ENCODE measurements at regions not wholly inside any gene's neighbourhood (a gene's known extent, or its start where the extent isn't known, plus 50 kb on each side); places are given as distances from the start of the nearest gene placed in this dataset.

GRCh38 chr14:29126361-29126760 is 359.8 kb downstream of the FOXG1 start:
- Histone ChIP-seq H3K27me3 (no peaks in the 10 kb centered on the region), H3K4me3 (no peak overlapping the region), H3K36me3 (no peaks in the 10 kb centered on the region), H3K4me1 (no peaks in the 10 kb centered on the region), H3K27ac (no peak overlapping the region), H3K9me3 (no peaks in the 10 kb centered on the region)
- DNase-seq (no peak), ATAC-seq (no peak)
- no peak for TF ChIP-seq CTCF (IDR thresholded peaks at IDR 0.05)
- no peak for TF ChIP-seq POLR2A (IDR thresholded peaks at IDR 0.05)
- intact Hi-C loops (cut with DNase I) = no loop called here
- WGBS (ENCODE audit: insufficient coverage, low coverage, low lambda C conversion rate, missing lambda C conversion rate) = 52% methylated on average over 4 of the region's 4 CpGs

GRCh38 chr14:29126865-29127264 is 360.3 kb downstream of the FOXG1 start:
- DNase-seq (no peak), ATAC-seq (no peak)
- Histone ChIP-seq H3K4me1 (no peaks in the 10 kb centered on the region), H3K4me3 (no peak overlapping the region), H3K36me3 (no peaks in the 10 kb centered on the region), H3K9me3 (no peaks in the 10 kb centered on the region), H3K27me3 (no peaks in the 10 kb centered on the region), H3K27ac (no peak overlapping the region)
- TF ChIP-seq POLR2A (IDR thresholded peaks at IDR 0.05) (no peak), CTCF (IDR thresholded peaks at IDR 0.05) (no peak)
- intact Hi-C loops (cut with DNase I) = no loop called here
- WGBS (ENCODE audit: insufficient coverage, low coverage, low lambda C conversion rate, missing lambda C conversion rate) = 58% methylated on average over 2 of the region's 2 CpGs

GRCh38 chr14:29140016-29140415 is 373.4 kb downstream of the FOXG1 start:
- WGBS (ENCODE audit: insufficient coverage, low coverage, low lambda C conversion rate, missing lambda C conversion rate) = 34% methylated on average over 3 of the region's 3 CpGs
- H3K27ac ChIP-seq = no peak overlapping the region

GRCh38 chr14:29144621-29145020 is 378.0 kb downstream of the FOXG1 start:
- Histone ChIP-seq H3K36me3 (no peaks in the 10 kb centered on the region), H3K4me3 (no peak overlapping the region), H3K9me3 (no peaks in the 10 kb centered on the region), H3K27ac (no peak overlapping the region), H3K4me1 (no peaks in the 10 kb centered on the region), H3K27me3 (no peaks in the 10 kb centered on the region)
- WGBS (ENCODE audit: insufficient coverage, low coverage, low lambda C conversion rate, missing lambda C conversion rate) = 46% methylated on average over 2 of the region's 2 CpGs
- intact Hi-C loops (cut with DNase I) = no loop called here
- TF ChIP-seq CTCF (IDR thresholded peaks at IDR 0.05) (no peak), POLR2A (IDR thresholded peaks at IDR 0.05) (no peak)
- DNase-seq (no peak), ATAC-seq (no peak)

More at GRCh38 chr14:29140016-29140415, 373.4 kb downstream of the FOXG1 start:
- Histone ChIP-seq H3K4me3 (no peak overlapping the region), H3K27me3 (no peaks in the 10 kb centered on the region), H3K4me1 (no peaks in the 10 kb centered on the region), H3K36me3 (no peaks in the 10 kb centered on the region), H3K9me3 (no peaks in the 10 kb centered on the region)
- ATAC-seq = no peak
- TF ChIP-seq POLR2A (IDR thresholded peaks at IDR 0.05) = no peak
- TF ChIP-seq CTCF (IDR thresholded peaks at IDR 0.05) = no peak
- DNase-seq = no peak
- intact Hi-C loops (cut with DNase I) = no loop called here

- no peaks in the 10 kb centered on the region for H3K36me3 ChIP-seq
- WGBS (ENCODE audit: insufficient coverage, low coverage, low lambda C conversion rate, missing lambda C conversion rate) = 52% methylated on average over 2 of the region's 2 CpGs
- H3K4me3 ChIP-seq = no peak overlapping the region
- H3K27me3 ChIP-seq = no peaks in the 10 kb centered on the region
- H3K4me1 ChIP-seq = no peaks in the 10 kb centered on the region
- intact Hi-C loops (cut with DNase I) = no loop called here
- no peak overlapping the region for H3K27ac ChIP-seq
- no peak for ATAC-seq
- H3K9me3 ChIP-seq = no peaks in the 10 kb centered on the region
- TF ChIP-seq CTCF (IDR thresholded peaks at IDR 0.05) (no peak), POLR2A (IDR thresholded peaks at IDR 0.05) (no peak)
- DNase-seq = no peak
These were observed 381.6 kb downstream of the FOXG1 start for GRCh38 chr14:29148221-29148620.
